IMR-90 (cell line): ENCODE measurements at regions not wholly inside any gene's neighbourhood (a gene's known extent, or its start where the extent isn't known, plus 50 kb on each side); places are given as distances from the start of the nearest gene placed in this dataset.

ENCODE experiments used
- BHLHE40 ChIP-seq: fragments of 150-350 bp; IDR thresholded peaks from 2 replicates; pipeline ENCODE4 v1.6.1; 2016; ENCODE audit warnings: mild to moderate bottlenecking, low read depth, low read length
- CTCF ChIP-seq: conservative IDR thresholded peaks from 2 replicates; pipeline ENCODE4 v1.5.1; 2012; ENCODE audit warnings: mild to moderate bottlenecking, low read depth, low read length, improper control_type of control experiment
- ELK1 ChIP-seq: fragments of 150-350 bp; IDR thresholded peaks from 2 replicates; pipeline ENCODE4 v1.6.1; 2016; ENCODE audit warnings: low read depth, mild to moderate bottlenecking, low read length, moderate library complexity, borderline replicate concordance
- FOS ChIP-seq: fragments of 150-350 bp; IDR thresholded peaks from 2 replicates; pipeline ENCODE4 v1.6.1; 2016; ENCODE audit warnings: low read depth, low read length
- MAZ ChIP-seq: IDR thresholded peaks from 2 replicates; pipeline ENCODE4 v1.6.1; 2012; ENCODE audit warnings: low read depth, mild to moderate bottlenecking, low read length, improper control_type of control experiment, moderate library complexity, borderline replicate concordance
- MXI1 ChIP-seq: IDR thresholded peaks from 2 replicates; pipeline ENCODE4 v1.6.1; 2012; ENCODE audit warnings: low read depth, mild to moderate bottlenecking, low read length, moderate library complexity, borderline replicate concordance
- NFE2L2 ChIP-seq: fragments of 150-350 bp; IDR thresholded peaks from 2 replicates; pipeline ENCODE4 v1.6.1; 2016; ENCODE audit warnings: low read depth, mild to moderate bottlenecking, low read length
- POLR2A ChIP-seq: IDR thresholded peaks from 2 replicates; pipeline ENCODE4 v1.6.1; 2012; ENCODE audit warnings: mild to moderate bottlenecking, low read depth, low read length
- RAD21 ChIP-seq: IDR thresholded peaks from 2 replicates; pipeline ENCODE4 v1.6.1; 2012; ENCODE audit warnings: low read length, improper control_type of control experiment
- RCOR1 ChIP-seq: IDR thresholded peaks from 2 replicates; pipeline ENCODE4 v1.6.1; 2012; ENCODE audit warnings: mild to moderate bottlenecking, low read length, improper control_type of control experiment; ENCODE audit not compliant: insufficient replicate concordance
- RFX5 ChIP-seq: IDR thresholded peaks from 2 replicates; pipeline ENCODE4 v1.8.0; 2012; ENCODE audit warnings: low read depth, mild to moderate bottlenecking, low read length, moderate library complexity
- SMC3 ChIP-seq: fragments of 150-350 bp; IDR thresholded peaks from 2 replicates; pipeline ENCODE4 v1.6.1; 2016; ENCODE audit warnings: low read depth, mild to moderate bottlenecking, antibody characterized with exemption, low read length, moderate library complexity
- USF2 ChIP-seq: fragments of 150-350 bp; IDR thresholded peaks from 2 replicates; pipeline ENCODE4 v1.6.1; 2017; ENCODE audit warnings: mild to moderate bottlenecking, antibody characterized with exemption, low read length, low read depth

GRCh38 chr1:232725305-232726047 lies 79.7 kb upstream of the MAP10 start:
- TF ChIP-seq POLR2A (no peak), CTCF (no peak), MXI1 (no peak), NFE2L2 (no peak), FOS (no peak), RCOR1 (no peak), USF2 (no peak), ELK1 (no peak), SMC3 (no peak), RFX5 (no peak), MAZ (no peak), RAD21 (no peak), BHLHE40 (no peak)
